PC-9 (cell line): ENCODE measurements at regions not wholly inside any gene's neighbourhood (a gene's known extent, or its start where the extent isn't known, plus 50 kb on each side); places are given as distances from the start of the nearest gene placed in this dataset.

Source experiments
- EZH2 ChIP-seq: fragments of 200-600 bp; sonication (generic); IDR thresholded peaks from 2 replicates; pipeline ENCODE4 v1.8.0; 2017; ENCODE audit warnings: antibody characterized with exemption, low read depth
- TF ChIP-seq, protein P1 (sequence below): fragments of 200-600 bp; sonication (generic); conservative IDR thresholded peaks from 2 replicates; pipeline ENCODE4 v1.6.1; 2017; ENCODE audit warnings: mixed run types, antibody characterized with exemption, mild to moderate bottlenecking, moderate library complexity

DNA sequence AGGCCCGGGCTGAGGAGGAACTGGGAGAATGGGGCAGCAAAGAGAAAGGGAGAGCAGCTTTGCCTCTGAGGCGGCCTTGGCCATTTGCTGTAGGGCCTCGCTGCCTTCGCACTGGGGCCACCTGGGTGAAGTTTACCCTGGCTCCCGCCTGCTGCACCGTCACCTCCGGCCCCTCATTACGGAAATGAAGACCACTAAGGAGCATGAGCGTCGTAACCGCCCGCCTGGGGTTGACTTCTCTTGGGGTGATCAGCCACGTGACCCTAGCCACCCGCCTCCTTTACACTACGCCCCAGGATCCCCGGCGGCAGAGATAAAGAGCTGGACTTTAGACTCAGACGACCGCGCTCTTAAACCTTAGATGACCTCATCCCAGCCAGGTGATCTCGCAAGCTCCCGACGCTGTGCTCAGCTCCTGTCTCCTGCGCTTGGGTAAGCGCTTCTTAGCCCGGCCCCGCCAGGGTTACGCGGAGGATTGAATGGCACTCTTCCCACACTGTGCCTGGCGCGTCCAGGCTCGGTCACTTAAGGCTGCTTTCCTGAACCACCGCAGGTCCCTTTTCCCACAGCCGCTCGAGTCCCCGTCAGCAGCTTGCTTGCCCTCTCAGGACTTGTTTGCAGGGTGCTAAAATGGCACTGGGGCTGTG lies 107.9 kb upstream of the LARP1 start:
- TF ChIP-seq, protein P1, sequence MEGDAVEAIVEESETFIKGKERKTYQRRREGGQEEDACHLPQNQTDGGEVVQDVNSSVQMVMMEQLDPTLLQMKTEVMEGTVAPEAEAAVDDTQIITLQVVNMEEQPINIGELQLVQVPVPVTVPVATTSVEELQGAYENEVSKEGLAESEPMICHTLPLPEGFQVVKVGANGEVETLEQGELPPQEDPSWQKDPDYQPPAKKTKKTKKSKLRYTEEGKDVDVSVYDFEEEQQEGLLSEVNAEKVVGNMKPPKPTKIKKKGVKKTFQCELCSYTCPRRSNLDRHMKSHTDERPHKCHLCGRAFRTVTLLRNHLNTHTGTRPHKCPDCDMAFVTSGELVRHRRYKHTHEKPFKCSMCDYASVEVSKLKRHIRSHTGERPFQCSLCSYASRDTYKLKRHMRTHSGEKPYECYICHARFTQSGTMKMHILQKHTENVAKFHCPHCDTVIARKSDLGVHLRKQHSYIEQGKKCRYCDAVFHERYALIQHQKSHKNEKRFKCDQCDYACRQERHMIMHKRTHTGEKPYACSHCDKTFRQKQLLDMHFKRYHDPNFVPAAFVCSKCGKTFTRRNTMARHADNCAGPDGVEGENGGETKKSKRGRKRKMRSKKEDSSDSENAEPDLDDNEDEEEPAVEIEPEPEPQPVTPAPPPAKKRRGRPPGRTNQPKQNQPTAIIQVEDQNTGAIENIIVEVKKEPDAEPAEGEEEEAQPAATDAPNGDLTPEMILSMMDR = no peak
- no peak for TF ChIP-seq EZH2
